HEK293 (cell line): ENCODE measurements at regions not wholly inside any gene's neighbourhood (a gene's known extent, or its start where the extent isn't known, plus 50 kb on each side); places are given as distances from the start of the nearest gene placed in this dataset.

ENCODE experiments used
- KLF16 ChIP-seq: fragments of 450-650 bp; formaldehyde crosslinking; IDR thresholded peaks from 2 replicates; pipeline ENCODE4 v1.5.1; 2017; ENCODE audit warnings: missing biosample characterization, missing genetic modification characterization
- YY1 ChIP-seq: fragments of 450-650 bp; formaldehyde crosslinking; IDR thresholded peaks from 2 replicates; pipeline ENCODE4 v1.5.1; 2018; ENCODE audit warnings: missing biosample characterization, missing genetic modification characterization
- ZBTB8A ChIP-seq: fragments of 450-650 bp; formaldehyde crosslinking; IDR thresholded peaks from 2 replicates; pipeline ENCODE4 v1.5.1; 2016; ENCODE audit warnings: missing biosample characterization, missing genetic modification characterization
- ZNF785 ChIP-seq: fragments of 450-650 bp; formaldehyde crosslinking; IDR thresholded peaks from 2 replicates; pipeline ENCODE4 v1.5.1; 2016; ENCODE audit warnings: missing biosample characterization, missing genetic modification characterization
- TF ChIP-seq, protein P1 (sequence below): fragments of 450-650 bp; formaldehyde crosslinking; IDR thresholded peaks from 2 replicates; pipeline ENCODE4 v1.5.1; 2016; ENCODE audit warnings: missing biosample characterization, missing genetic modification characterization

DNA sequence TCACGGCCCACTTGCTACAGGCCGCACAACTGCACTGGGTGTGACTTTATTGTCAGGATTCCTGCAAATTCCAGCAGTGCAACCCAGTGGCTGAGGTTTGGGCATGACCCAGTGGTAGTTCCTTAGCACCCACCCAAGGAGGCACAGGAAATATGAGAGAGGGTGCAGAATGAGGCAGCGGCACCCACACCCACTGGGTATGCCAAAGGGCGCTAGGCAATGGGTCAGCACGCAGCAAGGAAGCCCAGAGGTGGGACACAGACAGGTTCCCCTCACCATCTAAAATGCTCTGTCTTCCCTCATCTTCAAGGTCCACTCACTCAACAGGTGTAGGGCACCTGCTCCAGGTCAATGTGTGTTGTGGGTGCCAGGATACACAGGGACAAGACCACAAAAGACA lies 357.8 kb upstream of the MKI67 start:
- TF ChIP-seq ZNF785 (no peak), ZBTB8A (tag by site-specific recombination) (no peak), KLF16 (tag by site-specific recombination) (no peak), YY1 (tag by site-specific recombination) (no peak)
- TF ChIP-seq, protein P1, sequence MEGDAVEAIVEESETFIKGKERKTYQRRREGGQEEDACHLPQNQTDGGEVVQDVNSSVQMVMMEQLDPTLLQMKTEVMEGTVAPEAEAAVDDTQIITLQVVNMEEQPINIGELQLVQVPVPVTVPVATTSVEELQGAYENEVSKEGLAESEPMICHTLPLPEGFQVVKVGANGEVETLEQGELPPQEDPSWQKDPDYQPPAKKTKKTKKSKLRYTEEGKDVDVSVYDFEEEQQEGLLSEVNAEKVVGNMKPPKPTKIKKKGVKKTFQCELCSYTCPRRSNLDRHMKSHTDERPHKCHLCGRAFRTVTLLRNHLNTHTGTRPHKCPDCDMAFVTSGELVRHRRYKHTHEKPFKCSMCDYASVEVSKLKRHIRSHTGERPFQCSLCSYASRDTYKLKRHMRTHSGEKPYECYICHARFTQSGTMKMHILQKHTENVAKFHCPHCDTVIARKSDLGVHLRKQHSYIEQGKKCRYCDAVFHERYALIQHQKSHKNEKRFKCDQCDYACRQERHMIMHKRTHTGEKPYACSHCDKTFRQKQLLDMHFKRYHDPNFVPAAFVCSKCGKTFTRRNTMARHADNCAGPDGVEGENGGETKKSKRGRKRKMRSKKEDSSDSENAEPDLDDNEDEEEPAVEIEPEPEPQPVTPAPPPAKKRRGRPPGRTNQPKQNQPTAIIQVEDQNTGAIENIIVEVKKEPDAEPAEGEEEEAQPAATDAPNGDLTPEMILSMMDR (tag by site-specific recombination) = no peak
